HTR-8/SVneo (cell line): ENCODE measurements at regions not wholly inside any gene's neighbourhood (a gene's known extent, or its start where the extent isn't known, plus 50 kb on each side); places are given as distances from the start of the nearest gene placed in this dataset.
A peak's percentile ranks its signal among the peaks of the same experiment; 100 is the strongest.
"Not testable (repeated sequence)": the region's sequence is repeated elsewhere in the genome, so short reads cannot be mapped to it uniquely, and the experiment has no call there.

Source experiments
- DNase-seq: peaks from one replicate; pipeline ENCODE4 v3.0.0; 2011; ENCODE audit warnings: low spot score, mixed read lengths; ENCODE audit not compliant: insufficient read length
- FAIRE-seq: peaks from 2 replicates; lab custom pipeline; 2011; peaks lifted over from hg19 to GRCh38; lab: Jason Lieb, UNC

DNA sequence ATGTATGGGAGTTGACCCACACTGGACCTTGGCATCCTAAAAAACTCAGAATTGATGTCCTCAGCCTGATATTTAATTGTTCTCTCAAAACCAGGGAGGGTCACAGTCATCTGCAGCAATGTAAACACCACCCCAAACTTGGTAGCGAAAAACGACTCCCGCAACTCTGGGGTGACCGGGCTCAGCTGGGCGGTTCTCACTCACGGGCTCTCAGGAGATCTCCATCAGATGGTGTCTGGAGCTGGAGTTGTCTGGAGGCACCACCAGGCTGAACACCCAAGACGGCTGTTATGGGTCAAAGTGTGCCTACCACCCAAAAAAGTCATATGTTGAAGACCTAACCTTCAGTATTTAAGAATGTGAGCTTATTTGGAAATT, 50.9 kb upstream of the NXT1 start:
- DNase-seq (no peak), FAIRE-seq (no peak)

DNA sequence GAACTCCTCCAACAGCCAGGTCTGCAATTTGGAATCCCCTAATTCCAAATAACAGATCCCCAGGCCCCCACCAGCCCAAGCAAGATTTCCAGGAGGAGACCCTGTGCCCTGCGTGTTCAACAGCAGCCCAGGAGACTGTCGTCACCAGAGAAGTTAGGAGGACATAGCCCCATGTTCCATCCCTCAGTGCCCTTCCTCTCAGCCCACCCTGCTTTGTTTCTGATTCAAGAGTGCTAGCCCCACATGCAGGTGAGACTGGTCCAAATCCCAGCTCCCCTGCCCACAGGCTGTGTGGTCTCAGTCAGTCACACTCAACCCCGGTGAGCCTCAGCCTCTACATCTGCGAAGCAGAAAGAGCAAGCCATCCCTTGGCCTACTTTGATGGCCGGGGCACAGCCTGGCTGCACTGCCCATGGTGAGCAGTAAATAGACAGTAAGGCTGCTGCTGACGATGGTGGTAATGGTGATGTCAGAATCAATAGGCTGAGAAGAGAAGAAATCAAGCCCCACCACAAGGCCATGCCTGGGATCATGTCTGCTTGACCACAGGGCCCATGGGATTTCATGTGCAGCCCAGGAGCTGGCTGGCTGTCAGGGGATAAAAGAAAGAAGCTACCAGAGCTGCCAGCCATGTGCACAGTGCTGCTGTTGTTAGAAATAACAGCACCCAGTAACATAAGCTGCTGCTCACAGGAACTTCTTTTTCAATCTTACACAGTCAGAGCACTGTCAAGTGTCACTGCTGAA, 51.5 kb upstream of the NXT1 start:
- DNase-seq (no peak), FAIRE-seq (no peak)

DNA sequence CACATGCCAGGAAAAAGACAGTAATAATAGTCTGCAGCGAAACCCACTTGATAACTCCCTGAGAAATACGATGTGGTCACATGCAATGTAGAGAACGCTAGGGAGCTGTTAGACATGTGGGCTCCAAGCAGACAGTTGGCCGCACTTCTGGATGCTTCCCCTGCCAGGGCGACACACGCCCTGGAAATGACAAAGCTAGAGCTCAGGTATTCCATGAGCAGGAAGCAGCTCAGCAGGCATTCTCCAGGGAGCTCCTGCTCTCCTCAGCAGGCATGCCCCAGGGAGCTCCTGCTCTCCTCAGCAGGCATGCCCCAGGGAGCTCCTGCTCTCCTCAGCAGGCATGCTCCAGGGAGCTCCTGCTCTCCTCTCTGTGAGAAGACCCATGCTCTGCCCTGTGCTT, 52.4 kb upstream of the NXT1 start:
- FAIRE-seq = no peak
- DNase-seq = no peak

DNA sequence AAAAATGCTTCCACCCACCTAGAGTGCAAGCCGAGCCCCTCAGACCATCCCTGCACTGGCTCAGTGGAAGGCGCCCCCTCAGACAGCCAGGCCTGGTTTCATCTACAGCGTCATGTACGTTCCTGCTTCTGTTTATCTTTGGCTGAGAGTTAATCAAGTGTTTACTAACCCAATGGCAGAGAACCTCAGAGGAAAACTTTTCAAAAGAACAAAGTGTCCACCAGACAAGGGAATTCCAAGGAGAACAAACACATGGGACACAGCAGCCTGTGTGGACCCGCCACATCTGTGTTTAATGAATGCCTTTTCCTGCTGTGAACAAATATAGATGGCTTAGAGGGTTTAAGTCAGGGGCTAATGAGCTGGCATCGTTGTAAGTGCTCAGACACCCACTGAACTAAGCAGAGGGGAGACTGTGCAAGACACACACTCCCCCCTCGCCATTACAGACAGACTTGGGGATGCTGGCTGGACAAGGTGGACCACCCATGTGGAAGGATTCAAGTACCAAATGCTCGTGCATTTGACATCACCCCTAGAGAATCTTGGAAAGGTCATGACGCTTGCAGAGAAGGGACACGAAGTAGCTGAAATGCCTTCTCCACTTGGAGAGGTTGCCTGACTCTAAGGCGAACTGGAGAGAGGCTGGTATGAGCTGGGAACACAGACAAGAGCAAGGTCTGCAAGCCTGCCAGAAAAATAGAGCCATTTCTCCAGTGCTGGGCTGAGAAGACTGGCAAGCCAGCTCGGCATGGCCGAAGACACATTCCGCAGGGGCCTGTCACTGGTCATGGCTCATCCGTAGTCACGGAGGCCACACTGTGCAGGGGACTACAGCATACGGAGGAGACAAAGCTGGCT, 53.5 kb upstream of the NXT1 start:
- no peak for FAIRE-seq
- DNase-seq = no peak

DNA sequence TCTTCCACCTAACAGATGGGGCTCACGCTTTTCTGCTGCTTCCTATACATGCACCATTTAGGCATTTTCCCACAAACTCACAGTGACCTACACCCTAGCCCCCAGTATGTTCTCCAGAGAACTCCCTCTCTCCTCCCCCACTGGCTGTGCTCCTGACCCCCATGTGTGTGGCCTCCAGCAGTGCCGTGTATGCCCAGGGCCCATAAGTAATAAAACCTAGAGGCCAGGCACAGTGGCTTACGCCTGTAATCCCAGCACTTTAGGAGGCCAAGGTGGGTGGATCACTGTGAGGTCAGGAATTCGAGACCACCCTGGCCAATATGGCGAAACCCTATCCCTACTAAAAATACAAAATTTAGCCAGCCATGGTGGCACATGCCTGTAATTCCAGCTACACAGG, 54.7 kb upstream of the NXT1 start:
- FAIRE-seq = no peak
- DNase-seq = no peak

DNA sequence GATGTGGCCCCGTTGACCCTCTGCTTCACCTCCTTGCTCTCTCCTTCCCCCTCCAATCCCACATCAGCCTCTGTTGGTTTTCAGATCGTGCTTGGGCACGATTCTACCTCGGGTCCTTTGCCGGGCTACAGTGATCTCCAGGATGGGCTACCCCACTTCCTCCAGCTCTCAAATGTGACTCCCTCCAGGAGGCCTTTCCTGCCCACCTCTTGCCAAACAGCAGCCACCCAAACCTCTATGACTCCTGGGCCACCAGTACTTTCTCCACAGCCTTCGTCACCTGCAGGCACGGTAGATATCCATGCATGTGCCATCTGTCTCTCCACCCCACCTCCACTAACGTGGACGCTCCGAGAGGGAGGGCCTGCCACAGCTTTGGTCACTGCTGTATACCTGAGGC, 55.9 kb upstream of the NXT1 start:
- no peak for DNase-seq
- FAIRE-seq = no peak

DNA sequence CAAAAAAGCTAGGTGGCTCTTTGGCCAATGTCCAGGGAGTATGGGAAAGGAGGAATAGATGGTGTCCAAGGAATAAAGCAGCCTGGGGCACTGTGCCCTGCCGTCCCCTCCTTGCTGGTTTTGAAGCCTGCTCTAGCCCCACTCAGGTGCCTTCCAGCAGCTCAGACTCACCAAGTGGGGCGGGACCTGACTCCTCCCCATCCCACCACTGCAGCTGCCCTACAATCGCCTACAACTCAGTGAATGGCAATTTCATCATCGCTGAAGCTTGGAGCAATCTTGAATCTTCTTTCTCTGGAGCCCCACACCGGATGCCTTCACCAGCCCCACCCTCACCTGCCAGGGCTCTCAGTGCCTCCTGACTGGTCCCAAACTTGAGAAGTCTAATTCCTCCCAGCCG, 56.4 kb upstream of the NXT1 start:
- DNase-seq = no peak
- FAIRE-seq = no peak

DNA sequence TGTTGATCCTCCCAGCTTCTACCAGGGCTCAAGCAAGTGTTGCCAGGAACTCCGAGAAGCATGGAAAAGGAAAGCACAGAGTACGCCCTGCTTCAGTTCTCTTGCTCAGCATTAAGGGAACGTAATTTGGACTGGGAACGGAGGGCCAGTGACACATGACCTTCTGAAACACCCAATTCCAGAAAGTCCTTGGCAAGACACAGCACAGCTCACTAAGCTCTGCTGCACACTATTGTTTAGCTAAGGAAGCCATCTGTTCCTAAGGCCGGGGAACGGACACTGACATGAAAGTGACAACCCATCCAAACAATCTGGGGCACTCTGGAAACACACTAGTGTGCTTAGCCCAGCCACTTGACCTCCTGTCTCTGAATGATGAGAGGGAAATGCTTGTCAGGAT, 56.9 kb upstream of the NXT1 start:
- no peak for DNase-seq
- no peak for FAIRE-seq

DNA sequence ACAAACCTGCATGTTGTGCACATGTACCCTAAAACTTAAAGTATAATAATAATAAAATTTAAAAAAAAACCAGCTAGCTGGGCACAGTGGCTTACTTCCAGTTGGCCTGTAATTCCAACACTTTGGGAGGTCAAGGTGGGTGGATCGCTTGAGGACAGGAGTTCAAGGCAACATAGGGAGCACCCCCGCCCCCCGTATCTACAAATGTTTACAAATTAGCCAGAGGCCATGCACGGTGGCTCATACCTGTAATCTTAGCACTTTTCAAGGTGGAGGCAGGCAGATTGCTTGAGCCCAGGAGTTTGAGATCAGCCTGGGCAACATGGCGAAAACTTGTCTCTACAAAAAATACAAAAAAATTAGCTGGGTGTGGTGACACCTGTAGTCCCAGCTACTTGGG, 58.3 kb upstream of the NXT1 start:
- FAIRE-seq, DNase-seq: not testable (repeated sequence)

DNA sequence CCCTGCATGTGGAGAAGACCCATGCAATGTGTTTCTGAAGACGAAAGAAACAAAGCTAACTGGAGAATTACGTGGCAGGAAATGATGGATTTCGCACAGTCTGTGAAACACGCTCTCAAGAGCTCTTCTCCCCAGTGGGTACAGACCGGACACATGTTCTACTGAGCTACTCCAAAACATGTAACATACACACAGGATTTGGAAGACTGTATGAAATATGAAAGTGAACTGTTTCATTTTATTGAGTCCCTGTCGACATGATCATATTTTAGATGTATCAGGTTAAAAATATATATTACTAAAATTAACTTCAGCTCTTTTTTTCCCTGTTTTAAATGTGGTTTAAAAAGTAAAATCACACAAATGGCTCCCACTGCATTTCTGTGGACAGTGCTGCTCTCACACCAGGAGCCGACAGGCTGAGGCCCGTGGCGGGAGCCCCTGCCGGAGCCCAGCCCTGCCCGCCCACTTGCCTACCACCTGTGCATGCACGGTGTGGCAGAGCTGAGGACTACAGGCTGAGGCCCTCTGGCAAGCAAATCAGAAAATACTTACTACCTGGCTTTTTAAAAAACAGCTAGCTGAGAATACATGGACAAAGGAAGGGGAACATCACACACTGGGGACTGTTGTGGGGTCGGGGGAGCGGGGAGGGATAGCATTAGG, 58.9 kb upstream of the NXT1 start:
- DNase-seq = no peak
- no peak for FAIRE-seq

DNA sequence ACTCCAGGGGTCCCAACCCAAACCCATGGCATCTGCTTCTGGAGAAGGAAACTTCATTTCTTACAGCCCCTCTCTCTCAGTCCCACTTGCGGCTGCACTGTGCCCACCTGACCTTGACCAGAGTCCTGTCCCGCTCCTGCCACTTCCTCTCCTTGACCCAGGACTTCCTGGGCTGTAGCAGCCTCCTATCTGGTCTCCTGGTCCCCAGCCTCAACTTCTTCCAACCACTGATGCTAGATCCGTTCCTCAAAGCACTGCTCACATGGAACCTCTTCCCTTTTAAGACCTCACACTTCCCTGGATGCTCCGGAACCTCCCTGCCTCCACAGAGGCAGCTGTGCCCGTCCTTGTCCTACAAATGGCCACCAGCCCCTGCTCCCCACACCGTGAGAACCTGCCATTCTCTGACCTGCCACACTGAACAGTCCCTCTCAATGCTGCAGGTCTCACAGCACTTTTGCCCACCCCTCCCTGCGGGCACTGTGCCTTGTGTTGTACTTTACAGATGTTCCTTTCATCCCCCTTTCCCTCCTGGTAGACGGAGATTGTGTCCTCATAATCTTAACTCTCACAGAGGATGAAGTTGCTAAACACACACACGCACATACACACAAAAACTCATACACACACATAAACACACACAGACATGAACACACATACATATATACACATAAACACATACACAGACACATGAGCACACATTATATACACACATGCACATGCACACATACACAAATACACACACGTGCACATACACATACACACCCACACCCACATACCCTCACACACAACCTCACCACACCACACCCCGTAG, 59.6 kb upstream of the NXT1 start:
- DNase-seq = no peak
- peak; percentile 63 for FAIRE-seq

DNA sequence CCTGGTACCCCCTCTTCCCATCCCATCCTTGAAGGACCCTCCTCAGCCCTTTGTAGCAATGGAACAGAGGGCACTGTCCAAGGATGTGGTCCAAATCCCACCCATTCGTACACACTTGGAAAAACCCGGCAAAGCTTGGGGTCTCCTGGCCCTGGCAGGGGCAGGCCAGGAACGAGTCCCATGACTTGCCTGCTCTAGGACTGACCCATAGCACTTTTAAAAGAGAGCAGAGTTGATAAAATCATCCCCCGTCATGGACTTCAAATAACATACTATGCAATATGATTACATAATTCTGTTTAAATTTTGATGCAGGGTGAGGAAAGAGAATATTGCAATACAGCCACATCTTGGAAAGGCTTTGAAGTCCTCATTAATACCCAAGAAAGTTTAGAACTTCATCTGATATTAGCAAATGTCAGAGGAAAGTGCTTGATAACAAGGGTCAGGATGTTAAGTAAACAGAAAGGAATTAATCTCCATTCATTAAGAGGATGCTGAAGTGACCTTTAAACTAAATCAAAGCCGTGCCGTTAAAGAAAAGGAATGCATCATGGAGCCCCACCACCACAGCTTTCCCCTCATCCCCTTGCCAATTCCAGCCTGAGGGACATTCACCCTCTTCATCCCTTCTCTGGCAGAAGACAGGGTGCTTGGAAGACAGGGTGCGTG, 60.7 kb upstream of the NXT1 start:
- DNase-seq (no peak), FAIRE-seq (no peak)

DNA sequence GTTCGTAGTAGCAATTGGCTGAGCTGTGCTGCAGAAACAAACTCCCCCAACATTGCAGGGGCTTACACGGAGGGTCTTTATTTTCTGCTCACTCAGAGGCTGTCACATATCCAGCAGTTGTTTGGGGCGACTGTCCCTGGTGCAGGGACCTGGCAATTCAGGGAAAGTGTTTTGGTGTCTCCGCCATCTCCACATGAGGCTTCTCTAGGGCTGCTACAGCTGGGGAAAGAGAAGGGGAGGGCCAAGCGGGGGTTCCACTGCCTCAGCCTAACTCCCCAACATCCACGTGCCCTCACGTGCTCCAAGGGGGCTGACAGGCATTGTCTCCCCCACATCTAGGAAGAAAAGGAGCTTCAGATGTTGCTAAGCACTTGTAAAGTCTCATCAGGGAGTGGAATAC, 61.3 kb upstream of the NXT1 start:
- FAIRE-seq = no peak
- no peak for DNase-seq

DNA sequence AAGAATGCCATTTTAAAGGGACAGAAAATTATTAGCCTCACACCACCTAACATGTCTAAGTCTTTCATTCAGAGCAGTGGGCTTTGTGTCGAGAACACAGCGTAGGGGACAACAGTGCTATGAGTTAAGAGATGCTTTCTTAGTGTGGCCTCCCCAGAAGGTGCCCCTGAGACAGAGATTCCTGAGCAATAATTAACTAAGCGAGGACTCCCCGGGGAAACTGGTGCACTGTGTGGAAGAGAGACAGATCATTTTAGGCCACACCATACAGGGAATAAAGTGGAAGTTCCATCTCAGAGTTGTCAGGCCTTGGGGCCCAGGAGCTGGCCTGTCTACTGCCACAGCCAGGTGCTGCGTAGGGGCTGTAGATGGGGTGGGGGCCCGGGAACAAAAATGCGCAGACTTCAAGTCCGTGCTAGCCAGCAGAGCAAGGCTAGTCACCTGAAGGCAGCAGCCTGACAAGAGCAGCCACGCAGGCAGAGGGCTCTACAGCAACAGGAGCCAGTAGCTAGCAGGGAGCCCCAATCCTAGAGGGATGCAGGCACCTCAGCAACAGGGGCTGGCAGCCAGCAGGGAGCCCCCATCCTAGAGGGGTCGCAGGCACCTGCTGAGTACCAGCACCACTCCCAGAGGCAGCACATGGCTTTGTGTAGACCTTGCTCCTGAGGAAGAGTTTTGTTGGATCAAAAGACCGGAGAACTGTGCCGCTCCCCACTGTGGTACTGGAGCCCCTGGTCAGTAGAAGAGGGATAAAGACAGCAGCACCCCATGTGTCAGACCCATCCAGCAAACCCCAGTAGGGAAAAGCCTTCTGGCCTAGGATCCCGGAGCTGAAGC, 63.0 kb upstream of the NXT1 start:
- FAIRE-seq (no peak), DNase-seq (no peak)

DNA sequence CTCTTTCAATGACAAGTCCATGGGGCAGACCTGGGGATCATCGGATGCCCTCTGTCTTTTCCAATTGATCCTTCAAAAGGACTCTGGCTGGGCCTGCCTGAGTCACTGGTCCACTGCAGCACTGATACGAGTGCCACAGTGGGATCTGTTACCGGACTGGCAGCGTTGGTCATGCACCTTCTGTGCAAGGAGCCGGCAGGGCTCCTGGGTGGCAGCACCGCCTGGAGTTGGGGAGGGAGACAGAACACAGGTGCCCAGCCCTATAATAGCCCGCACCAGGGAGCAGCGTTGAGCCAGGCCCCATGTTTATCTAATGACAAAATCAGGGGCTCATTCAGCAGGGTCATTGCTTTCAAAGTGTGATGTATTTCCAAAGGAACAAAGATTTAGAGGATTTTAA, 64.2 kb upstream of the NXT1 start:
- DNase-seq = no peak
- no peak for FAIRE-seq

DNA sequence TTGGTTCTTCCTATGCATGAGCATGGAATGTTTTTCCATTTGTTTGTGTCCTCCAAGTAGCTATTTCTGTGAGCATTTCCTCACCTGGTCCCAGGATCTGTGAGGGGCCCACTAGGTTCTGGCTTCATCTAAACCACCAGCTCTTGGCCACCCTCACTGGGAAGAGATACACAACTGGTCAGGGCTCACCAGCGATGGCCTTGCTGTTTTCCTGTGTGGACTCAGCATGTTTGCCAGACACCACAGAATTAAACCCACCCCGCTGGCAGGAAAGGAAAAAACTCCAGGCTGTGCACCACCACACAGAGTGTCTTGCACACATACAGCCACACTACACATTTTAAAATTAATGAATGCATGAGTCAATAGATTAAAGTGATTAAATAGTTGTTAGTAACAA, 65.1 kb upstream of the NXT1 start:
- FAIRE-seq = no peak
- DNase-seq = no peak

DNA sequence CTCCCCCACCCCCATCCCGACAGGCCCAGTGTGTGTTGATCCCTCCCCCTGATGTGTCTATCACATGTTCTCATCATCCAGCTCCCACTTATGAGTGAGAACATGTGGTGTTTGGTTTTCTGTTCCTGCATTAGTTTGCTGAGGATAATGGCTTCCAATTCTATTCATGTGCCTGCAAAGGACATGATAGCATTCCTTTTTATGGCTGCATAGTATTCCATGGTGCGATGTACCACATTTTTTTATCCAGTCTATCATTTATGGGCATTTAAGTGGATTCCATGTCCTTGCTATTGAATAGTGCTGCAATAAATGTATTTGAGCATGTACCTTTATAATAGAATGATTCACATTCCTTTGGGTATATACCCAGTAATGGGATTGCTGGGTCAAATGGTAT, 66.6 kb upstream of the NXT1 start:
- DNase-seq (no peak), FAIRE-seq (no peak)

DNA sequence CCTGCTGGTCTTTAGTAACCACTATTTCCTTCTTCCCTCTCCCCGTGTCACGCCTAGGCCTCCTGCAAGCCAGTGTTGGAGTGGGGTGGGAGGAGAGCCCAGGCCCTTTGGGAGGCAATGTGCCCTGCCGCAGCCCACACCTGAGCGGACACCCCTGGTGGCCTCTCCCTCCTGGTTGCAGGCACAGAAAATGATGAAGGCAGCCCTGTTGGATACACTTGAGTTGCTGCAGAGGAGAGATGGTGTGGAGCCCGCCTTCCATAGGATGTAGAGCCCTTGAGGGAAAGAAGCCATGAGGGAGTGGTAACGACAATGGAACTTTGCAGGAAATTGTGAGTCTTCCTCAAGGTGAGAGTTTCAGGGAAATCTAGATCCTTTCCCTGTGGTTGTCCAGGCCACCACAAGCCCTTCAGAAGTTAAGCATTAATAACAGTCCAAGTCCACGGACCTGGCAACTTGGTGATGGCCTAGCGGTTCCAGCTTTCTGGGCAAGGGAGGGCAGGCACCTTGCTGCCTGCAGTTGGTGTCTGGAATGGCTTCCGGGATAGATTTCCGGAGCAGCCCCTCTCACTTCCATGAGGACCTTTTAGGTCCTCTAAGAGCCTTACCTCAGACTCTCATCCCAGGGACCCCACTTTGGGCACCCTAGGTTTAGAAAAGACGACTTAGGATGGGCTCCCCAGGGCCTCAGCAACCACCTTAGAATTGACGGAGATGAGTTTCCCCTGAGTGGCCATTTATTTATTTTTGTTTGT, 67.3 kb upstream of the NXT1 start:
- DNase-seq (no peak), FAIRE-seq (no peak)
